ENCODE measurements at regions not wholly inside any gene's neighbourhood (a gene's known extent, or its start where the extent isn't known, plus 50 kb on each side); places are given as distances from the start of the nearest gene placed in this dataset.
A peak's percentile ranks its signal among the peaks of the same experiment; 100 is the strongest.

DNA sequence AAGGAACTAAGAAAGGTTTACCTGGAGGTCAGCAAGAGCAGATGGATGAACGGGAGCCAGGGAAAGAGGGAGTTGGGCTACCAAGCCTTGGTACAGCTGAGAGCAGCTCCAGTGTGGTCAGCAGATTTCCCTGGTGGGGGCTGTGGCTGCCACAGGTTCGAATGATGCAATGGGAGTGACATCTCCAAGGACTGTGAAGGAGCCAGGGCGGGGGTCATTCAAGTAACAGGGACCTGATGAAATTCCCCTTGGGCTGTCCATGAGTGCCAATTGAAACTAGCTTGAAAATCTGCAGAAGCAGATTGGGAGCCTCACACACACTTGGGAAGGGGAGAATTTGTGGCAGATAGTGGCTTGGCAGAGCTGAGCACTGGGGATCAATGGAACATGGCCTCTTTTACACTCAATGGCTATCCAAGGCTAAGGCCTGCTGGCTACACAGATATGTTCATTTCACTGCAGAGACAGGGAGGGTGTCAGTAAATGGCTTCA, 247.0 kb upstream of the ECI2 start (continued):
- TF ChIP-seq, protein P1, sequence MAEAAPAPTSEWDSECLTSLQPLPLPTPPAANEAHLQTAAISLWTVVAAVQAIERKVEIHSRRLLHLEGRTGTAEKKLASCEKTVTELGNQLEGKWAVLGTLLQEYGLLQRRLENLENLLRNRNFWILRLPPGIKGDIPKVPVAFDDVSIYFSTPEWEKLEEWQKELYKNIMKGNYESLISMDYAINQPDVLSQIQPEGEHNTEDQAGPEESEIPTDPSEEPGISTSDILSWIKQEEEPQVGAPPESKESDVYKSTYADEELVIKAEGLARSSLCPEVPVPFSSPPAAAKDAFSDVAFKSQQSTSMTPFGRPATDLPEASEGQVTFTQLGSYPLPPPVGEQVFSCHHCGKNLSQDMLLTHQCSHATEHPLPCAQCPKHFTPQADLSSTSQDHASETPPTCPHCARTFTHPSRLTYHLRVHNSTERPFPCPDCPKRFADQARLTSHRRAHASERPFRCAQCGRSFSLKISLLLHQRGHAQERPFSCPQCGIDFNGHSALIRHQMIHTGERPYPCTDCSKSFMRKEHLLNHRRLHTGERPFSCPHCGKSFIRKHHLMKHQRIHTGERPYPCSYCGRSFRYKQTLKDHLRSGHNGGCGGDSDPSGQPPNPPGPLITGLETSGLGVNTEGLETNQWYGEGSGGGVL (CRISPR knock-in tag; IDR thresholded peaks at IDR 0.05): no peak
- TF ChIP-seq GATAD2A (IDR thresholded peaks at IDR 0.05) (no peak), ZNF282 (CRISPR knock-in tag; IDR thresholded peaks at IDR 0.05) (no peak), ZNF165 (CRISPR knock-in tag; IDR thresholded peaks at IDR 0.05; ENCODE audit: borderline replicate concordance) (no peak), BACH1 (tag; IDR thresholded peaks at IDR 0.05) (peak; percentile 67; the same call in 1 of the 2 replicates), MYNN (IDR thresholded peaks at IDR 0.05) (no peak), MYNN (CRISPR knock-in tag; IDR thresholded peaks at IDR 0.05) (no peak), DMBX1 (CRISPR knock-in tag; IDR thresholded peaks at IDR 0.05; ENCODE audit: borderline replicate concordance) (peak; percentile 57; the same call in 1 of the 2 replicates), YBX1 (IDR thresholded peaks at IDR 0.05) (no peak), SIX5 (IDR thresholded peaks at IDR 0.05; ENCODE audit: borderline replicate concordance in 1 of 2, insufficient read depth in 1 of 2, low read depth in 1 of 2, low read length in 2 of 2) (no peak), HNRNPH1 (optimal IDR thresholded peaks at IDR 0.05; ENCODE audit: low read depth, low read length) (no peak), NELFE (IDR thresholded peaks at IDR 0.05; ENCODE audit: insufficient read depth, insufficient read length) (no peak), TEAD4 (IDR thresholded peaks at IDR 0.05; ENCODE audit: low read length) (no peak), TEAD4 (CRISPR knock-in tag; IDR thresholded peaks at IDR 0.05; ENCODE audit: borderline replicate concordance) (no peak), HDGF (IDR thresholded peaks at IDR 0.05) (no peak), SLC30A9 (CRISPR knock-in tag; IDR thresholded peaks at IDR 0.05) (no peak)
- TF ChIP-seq, protein P2, sequence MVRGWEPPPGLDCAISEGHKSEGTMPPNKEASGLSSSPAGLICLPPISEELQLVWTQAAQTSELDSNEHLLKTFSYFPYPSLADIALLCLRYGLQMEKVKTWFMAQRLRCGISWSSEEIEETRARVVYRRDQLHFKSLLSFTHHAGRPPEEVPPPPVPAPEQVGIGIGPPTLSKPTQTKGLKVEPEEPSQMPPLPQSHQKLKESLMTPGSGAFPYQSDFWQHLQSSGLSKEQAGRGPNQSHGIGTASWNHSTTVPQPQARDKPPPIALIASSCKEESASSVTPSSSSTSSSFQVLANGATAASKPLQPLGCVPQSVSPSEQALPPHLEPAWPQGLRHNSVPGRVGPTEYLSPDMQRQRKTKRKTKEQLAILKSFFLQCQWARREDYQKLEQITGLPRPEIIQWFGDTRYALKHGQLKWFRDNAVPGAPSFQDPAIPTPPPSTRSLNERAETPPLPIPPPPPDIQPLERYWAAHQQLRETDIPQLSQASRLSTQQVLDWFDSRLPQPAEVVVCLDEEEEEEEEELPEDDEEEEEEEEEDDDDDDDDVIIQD (CRISPR knock-in tag; IDR thresholded peaks at IDR 0.05): no peak
- TF ChIP-seq, protein P3, sequence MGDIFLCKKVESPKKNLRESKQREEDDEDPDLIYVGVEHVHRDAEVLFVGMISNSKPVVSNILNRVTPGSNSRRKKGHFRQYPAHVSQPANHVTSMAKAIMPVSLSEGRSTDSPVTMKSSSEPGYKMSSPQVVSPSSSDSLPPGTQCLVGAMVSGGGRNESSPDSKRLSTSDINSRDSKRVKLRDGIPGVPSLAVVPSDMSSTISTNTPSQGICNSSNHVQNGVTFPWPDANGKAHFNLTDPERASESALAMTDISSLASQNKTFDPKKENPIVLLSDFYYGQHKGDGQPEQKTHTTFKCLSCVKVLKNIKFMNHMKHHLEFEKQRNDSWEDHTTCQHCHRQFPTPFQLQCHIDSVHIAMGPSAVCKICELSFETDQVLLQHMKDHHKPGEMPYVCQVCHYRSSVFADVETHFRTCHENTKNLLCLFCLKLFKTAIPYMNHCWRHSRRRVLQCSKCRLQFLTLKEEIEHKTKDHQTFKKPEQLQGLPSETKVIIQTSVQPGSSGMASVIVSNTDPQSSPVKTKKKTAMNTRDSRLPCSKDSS (IDR thresholded peaks at IDR 0.05; ENCODE audit: low read depth, partially characterized antibody): no peak

All from K562 (cell line).